H9 (cell line): ENCODE measurements at regions not wholly inside any gene's neighbourhood (a gene's known extent, or its start where the extent isn't known, plus 50 kb on each side); places are given as distances from the start of the nearest gene placed in this dataset.

Experiments used
- DNase-seq: peaks from one replicate; pipeline ENCODE4 v3.0.0-alpha.2; 2017
- H2AFZ ChIP-seq: one replicate; pipeline ENCODE4 v1.6.1; 2013; ENCODE audit warnings: mild to moderate bottlenecking, low read length, control low read depth, moderate library complexity
- H2AK5ac ChIP-seq: 2 replicates; pipeline ENCODE4 v1.6.1; 2013; ENCODE audit warnings: low read length, control low read depth, mixed read lengths; ENCODE audit not compliant: insufficient read length
- H2BK120ac ChIP-seq: one replicate; pipeline ENCODE4 v1.6.1; 2013; ENCODE audit warnings: low read depth, mild to moderate bottlenecking, low read length, control low read depth, inconsistent platforms; ENCODE audit not compliant: poor library complexity, severe bottlenecking
- H2BK12ac ChIP-seq: 2 replicates; pipeline ENCODE4 v1.6.1; 2013; ENCODE audit warnings: low read length, control low read depth, mixed read lengths, low read depth; ENCODE audit not compliant: insufficient read length
- H2BK15ac ChIP-seq: 2 replicates; pipeline ENCODE4 v1.6.1; 2013; ENCODE audit warnings: low read depth, low read length, control low read depth
- H2BK20ac ChIP-seq: one replicate; pipeline ENCODE4 v1.6.1; 2013; ENCODE audit warnings: low read depth, mild to moderate bottlenecking, low read length, control low read depth, inconsistent platforms; ENCODE audit not compliant: poor library complexity, severe bottlenecking
- H2BK5ac ChIP-seq: 2 replicates; pipeline ENCODE4 v1.6.1; 2013; ENCODE audit warnings: low read length, control low read depth, mixed read lengths; ENCODE audit not compliant: insufficient read length
- H3K14ac ChIP-seq: 2 replicates; pipeline ENCODE4 v1.6.1; 2013; ENCODE audit warnings: low read length, control low read depth; ENCODE audit not compliant: insufficient read depth
- H3K18ac ChIP-seq: 2 replicates; pipeline ENCODE4 v1.6.1; 2013; ENCODE audit warnings: low read depth, mild to moderate bottlenecking, mixed read lengths, low read length, control low read depth; ENCODE audit not compliant: insufficient read length
- H3K23ac ChIP-seq: 2 replicates; pipeline ENCODE4 v1.6.1; 2013; ENCODE audit warnings: low read length, control low read depth, mixed read lengths, low read depth; ENCODE audit not compliant: insufficient read length
- H3K23me2 ChIP-seq: 2 replicates; pipeline ENCODE4 v1.6.1; 2013; ENCODE audit warnings: low read depth, mild to moderate bottlenecking, mixed read lengths, low read length, control low read depth; ENCODE audit not compliant: insufficient read length, poor library complexity, severe bottlenecking
- H3K27ac ChIP-seq: 2 replicates; pipeline ENCODE4 v1.5.1; 2013; ENCODE audit warnings: low read length, control low read depth, mixed read lengths, low read depth; ENCODE audit not compliant: insufficient read length
- H3K27me3 ChIP-seq: 2 replicates; pipeline ENCODE4 v1.6.1; 2013; ENCODE audit warnings: low read length, control low read depth, inconsistent platforms; ENCODE audit not compliant: insufficient read depth
- H3K4ac ChIP-seq: 2 replicates; pipeline ENCODE4 v1.6.1; 2013; ENCODE audit warnings: low read depth, mild to moderate bottlenecking, control low read depth, inconsistent platforms, low read length, moderate library complexity
- H3K4me1 ChIP-seq: 2 replicates; pipeline ENCODE4 v1.6.1; 2013; ENCODE audit warnings: low read length, control low read depth, inconsistent platforms; ENCODE audit not compliant: insufficient read depth
- H3K4me2 ChIP-seq: 2 replicates; pipeline ENCODE4 v1.6.1; 2013; ENCODE audit warnings: low read length, control low read depth, mixed read lengths; ENCODE audit not compliant: insufficient read length, insufficient read depth
- H3K56ac ChIP-seq: 2 replicates; pipeline ENCODE4 v1.6.1; 2013; ENCODE audit warnings: low read depth, mild to moderate bottlenecking, mixed read lengths, low read length, control low read depth; ENCODE audit not compliant: insufficient read length
- H3K79me1 ChIP-seq: 2 replicates; pipeline ENCODE4 v1.6.1; 2013; ENCODE audit warnings: low read depth, mild to moderate bottlenecking, moderate library complexity, low read length, control low read depth, inconsistent platforms; ENCODE audit not compliant: insufficient read depth, poor library complexity, severe bottlenecking
- H3K79me2 ChIP-seq: 2 replicates; pipeline ENCODE4 v1.6.1; 2013; ENCODE audit warnings: low read length, control low read depth, inconsistent platforms; ENCODE audit not compliant: insufficient read depth
- H3K9ac ChIP-seq: 2 replicates; pipeline ENCODE4 v1.6.1; 2013; ENCODE audit warnings: low read length, control low read depth, mixed read lengths; ENCODE audit not compliant: insufficient read length; ENCODE audit errors: extremely low read depth
- H3K9me3 ChIP-seq: one replicate; pipeline ENCODE4 v1.6.1; 2013; ENCODE audit warnings: low read depth, low read length, inconsistent platforms; ENCODE audit not compliant: control insufficient read depth
- H3T11ph ChIP-seq: one replicate; pipeline ENCODE4 v1.6.1; 2013; ENCODE audit warnings: mild to moderate bottlenecking, low read length, control low read depth, inconsistent platforms
- H4K20me1 ChIP-seq: one replicate; pipeline ENCODE4 v1.6.1; 2013; ENCODE audit not compliant: control insufficient read depth, insufficient read length, insufficient read depth
- H4K5ac ChIP-seq: 2 replicates; pipeline ENCODE4 v1.6.1; 2013; ENCODE audit warnings: low read depth, mild to moderate bottlenecking, mixed read lengths, low read length, control low read depth; ENCODE audit not compliant: insufficient read length
- H4K8ac ChIP-seq: replicated peaks from 2 replicates; pipeline ENCODE4 v1.6.1; 2013; ENCODE audit warnings: low read length, control low read depth, mixed read lengths, low read depth; ENCODE audit not compliant: insufficient read length
- H4K91ac ChIP-seq: 2 replicates; pipeline ENCODE4 v1.6.1; 2013; ENCODE audit warnings: low read depth, mild to moderate bottlenecking, moderate library complexity, mixed read lengths, low read length, control low read depth; ENCODE audit not compliant: insufficient read length
- H3K27ac Mint-ChIP-seq, 3 experiments: 2 replicates in 2 of 3; 3 replicates in 1 of 3; pipeline ENCODE4 v1.8.0; 2020 to 2021; ENCODE audit warnings: mixed read lengths in 3 of 3, mild to moderate bottlenecking in 1 of 3, moderate library complexity in 1 of 3
- H3K27me3 Mint-ChIP-seq: 2 replicates; pipeline ENCODE4 v1.8.0; 2021; ENCODE audit warnings: low read depth, mild to moderate bottlenecking, moderate library complexity, mixed read lengths
- H3K36me3 Mint-ChIP-seq, 3 experiments: 2 replicates in 2 of 3; 3 replicates in 1 of 3; pipeline ENCODE4 v1.8.0; 2020 to 2021; ENCODE audit warnings: low read depth in 3 of 3, mixed read lengths in 3 of 3; ENCODE audit not compliant: insufficient read depth in 1 of 3
- H3K4me1 Mint-ChIP-seq, 2 experiments: 2 replicates each; pipeline ENCODE4 v1.8.0; 2020; ENCODE audit warnings: mixed read lengths in 2 of 2
- H3K4me3 Mint-ChIP-seq, 2 experiments: 2 replicates in 1 of 2; 3 replicates in 1 of 2; pipeline ENCODE4 v1.8.0; 2020 to 2021; ENCODE audit warnings: mild to moderate bottlenecking in 2 of 2, mixed read lengths in 2 of 2, moderate library complexity in 1 of 2
- H3K9me3 Mint-ChIP-seq, 2 experiments: 2 replicates in 1 of 2; 3 replicates in 1 of 2; pipeline ENCODE4 v1.8.0; 2020; ENCODE audit warnings: mild to moderate bottlenecking in 2 of 2, mixed read lengths in 2 of 2, moderate library complexity in 1 of 2
- WGBS: extraction: QIAGEN DNeasy Blood & Tissue Kit; methylation state at CpG from one replicate; pipeline ENCODE4 v1.1.7; 2013; ENCODE audit warnings: missing lambda C conversion rate, low lambda C conversion rate, mixed read lengths; ENCODE audit not compliant: insufficient read length; ENCODE audit errors: extremely low coverage; 5-methylcytosine and 5-hydroxymethylcytosine counted together
- TF ChIP-seq, protein P1 (sequence below): fragments of 200-600 bp; sonication (generic); conservative IDR thresholded peaks from 3 replicates; pipeline ENCODE4 v1.8.0; 2021; ENCODE audit warnings: antibody characterized with exemption, mild to moderate bottlenecking

DNA sequence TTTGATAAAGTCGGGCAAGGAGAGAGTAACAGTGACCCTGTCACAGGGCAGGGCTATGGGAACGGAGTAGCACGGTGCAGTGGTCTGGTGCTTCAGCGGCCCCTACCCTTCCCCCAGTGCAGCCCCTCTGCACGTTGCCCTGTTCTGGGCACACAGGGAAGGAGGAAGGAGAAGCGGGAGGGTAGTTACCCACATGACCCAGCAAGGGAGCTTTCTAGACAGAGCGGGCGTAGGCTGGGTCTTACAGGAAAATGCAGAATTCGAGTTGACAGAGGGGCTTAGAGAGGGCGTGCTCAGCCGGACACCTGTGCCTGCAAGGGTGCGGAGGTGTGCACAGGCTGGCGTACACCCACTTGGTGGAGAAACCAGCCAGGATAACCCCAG is 341.2 kb downstream of the NPHP4 start:
- H4K20me1 ChIP-seq, result no peaks in the 10 kb centered on the region
- no peak overlapping the region for H2BK12ac ChIP-seq
- H2BK120ac ChIP-seq, result no peak overlapping the region
- TF ChIP-seq, protein P1, sequence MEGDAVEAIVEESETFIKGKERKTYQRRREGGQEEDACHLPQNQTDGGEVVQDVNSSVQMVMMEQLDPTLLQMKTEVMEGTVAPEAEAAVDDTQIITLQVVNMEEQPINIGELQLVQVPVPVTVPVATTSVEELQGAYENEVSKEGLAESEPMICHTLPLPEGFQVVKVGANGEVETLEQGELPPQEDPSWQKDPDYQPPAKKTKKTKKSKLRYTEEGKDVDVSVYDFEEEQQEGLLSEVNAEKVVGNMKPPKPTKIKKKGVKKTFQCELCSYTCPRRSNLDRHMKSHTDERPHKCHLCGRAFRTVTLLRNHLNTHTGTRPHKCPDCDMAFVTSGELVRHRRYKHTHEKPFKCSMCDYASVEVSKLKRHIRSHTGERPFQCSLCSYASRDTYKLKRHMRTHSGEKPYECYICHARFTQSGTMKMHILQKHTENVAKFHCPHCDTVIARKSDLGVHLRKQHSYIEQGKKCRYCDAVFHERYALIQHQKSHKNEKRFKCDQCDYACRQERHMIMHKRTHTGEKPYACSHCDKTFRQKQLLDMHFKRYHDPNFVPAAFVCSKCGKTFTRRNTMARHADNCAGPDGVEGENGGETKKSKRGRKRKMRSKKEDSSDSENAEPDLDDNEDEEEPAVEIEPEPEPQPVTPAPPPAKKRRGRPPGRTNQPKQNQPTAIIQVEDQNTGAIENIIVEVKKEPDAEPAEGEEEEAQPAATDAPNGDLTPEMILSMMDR, result no peak
- H3K4me3 Mint-ChIP-seq, result no peak overlapping the region
- no peak overlapping the region; a peak in 2 of 7 replicates for H3K27ac Mint-ChIP-seq
- H3K23me2 ChIP-seq, result no peaks in the 10 kb centered on the region
- no peaks in the 10 kb centered on the region for H3K9me3 ChIP-seq
- no peak overlapping the region for H3K4me2 ChIP-seq
- H4K91ac ChIP-seq, result no peak overlapping the region
- H3K4ac ChIP-seq, result no peak overlapping the region
- H2BK15ac ChIP-seq, result no peak overlapping the region
- H3K14ac ChIP-seq, result no peak overlapping the region
- no peak for DNase-seq
- H3K27me3 ChIP-seq, result no peaks in the 10 kb centered on the region
- no peak overlapping the region for H3K56ac ChIP-seq
- peaks cover 2% of the 10 kb centered on the region in 2 experiments; a peak in 3 of 5 replicates for H3K9me3 Mint-ChIP-seq
- H3K23ac ChIP-seq, result no peak overlapping the region
- H3K79me2 ChIP-seq, result no peaks in the 10 kb centered on the region
- no peak overlapping the region for H2AK5ac ChIP-seq
- peaks cover 27% of the 10 kb centered on the region for H3K27me3 Mint-ChIP-seq
- H2AFZ ChIP-seq, result no peak overlapping the region
- H2BK20ac ChIP-seq, result no peak overlapping the region
- no peak overlapping the region for H3K9ac ChIP-seq
- no CpG with 5 or more reads among the region's 13 CpGs for WGBS
- H4K8ac ChIP-seq, result no peak overlapping the region
- no peak overlapping the region for H3K27ac ChIP-seq
- no peaks in the 10 kb centered on the region for H3K79me1 ChIP-seq
- peaks cover 19 to 23% of the 10 kb centered on the region in 2 experiments for H3K4me1 Mint-ChIP-seq
- no peaks in the 10 kb centered on the region; a peak in 1 of 7 replicates for H3K36me3 Mint-ChIP-seq
- H3T11ph ChIP-seq, result no peak overlapping the region
- peaks cover 5% of the 10 kb centered on the region; the same call in 1 of the 2 replicates for H3K4me1 ChIP-seq
- H3K18ac ChIP-seq, result no peak overlapping the region
- no peak overlapping the region for H4K5ac ChIP-seq
- no peak overlapping the region for H2BK5ac ChIP-seq
